GM21423 (cell line): ENCODE measurements at regions not wholly inside any gene's neighbourhood (a gene's known extent, or its start where the extent isn't known, plus 50 kb on each side); places are given as distances from the start of the nearest gene placed in this dataset.
"Not testable (repeated sequence)": the region's sequence is repeated elsewhere in the genome, so short reads cannot be mapped to it uniquely, and the experiment has no call there.

Source experiments
- ATAC-seq: cut with Tn5 transposase; IDR thresholded peaks from one replicate; pipeline ENCODE4 v1.9.1; 2021; ENCODE audit warnings: mild to moderate bottlenecking, moderate library complexity; ENCODE audit not compliant: unreplicated experiment

DNA sequence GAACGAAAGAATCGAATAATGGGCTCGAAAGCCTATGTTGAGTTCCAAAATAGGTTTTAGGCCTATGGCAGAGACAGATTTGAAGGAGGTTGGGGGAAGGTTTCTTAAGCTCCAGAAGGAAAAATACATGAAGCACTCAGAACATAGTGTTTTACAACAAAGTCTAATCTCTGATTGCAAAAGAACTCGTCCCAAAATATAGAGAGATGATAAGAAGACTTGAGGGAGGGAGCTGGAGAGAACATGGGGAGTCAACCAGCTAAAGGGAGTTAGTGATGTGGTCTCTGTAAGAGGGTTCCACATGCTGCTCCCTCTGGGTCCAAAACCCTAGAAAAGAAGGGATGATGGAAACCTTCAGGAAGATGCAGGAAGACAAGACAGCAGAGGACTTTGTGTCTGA lies 54.8 kb upstream of the DAAM1 start:
- ATAC-seq = no peak

DNA sequence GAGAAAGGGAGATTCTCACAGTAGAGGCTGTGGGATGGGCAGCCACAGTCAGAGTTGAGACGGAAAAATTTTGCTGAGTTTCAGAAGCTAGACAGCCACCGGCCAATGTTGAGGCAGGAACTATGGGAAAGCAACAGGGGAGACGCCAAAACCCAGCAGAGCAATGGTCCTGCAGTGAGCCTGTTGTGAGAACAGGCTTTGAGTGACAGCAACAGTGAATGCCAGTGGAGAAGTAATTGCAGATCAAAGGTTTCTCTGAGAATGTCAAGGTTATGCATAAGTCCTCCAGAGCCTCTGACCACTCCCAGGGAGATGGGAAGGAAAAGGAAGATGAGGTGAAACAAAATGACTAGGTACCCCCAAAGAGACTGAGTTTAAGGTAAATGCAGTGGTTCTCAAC lies 54.2 kb upstream of the DAAM1 start:
- ATAC-seq = no peak

DNA sequence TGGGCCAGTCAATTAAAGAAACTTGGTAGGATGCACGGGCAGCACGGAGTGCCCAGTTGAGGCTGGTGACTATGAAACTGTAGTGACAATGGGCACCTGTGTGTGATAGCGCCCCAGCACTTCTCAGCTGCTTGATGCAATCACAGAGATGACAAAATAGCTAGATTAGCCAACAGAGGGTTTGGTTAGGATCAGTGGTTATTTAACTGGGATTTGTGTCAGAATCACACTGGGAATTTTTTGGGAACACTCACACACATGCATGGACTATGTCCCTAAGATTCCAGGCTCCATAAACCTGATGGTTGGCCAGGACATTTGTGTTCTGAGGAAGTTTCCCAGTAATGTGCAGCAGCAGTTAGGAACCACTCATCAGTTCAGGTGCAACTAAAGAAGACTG lies 51.2 kb upstream of the DAAM1 start:
- no peak for ATAC-seq

DNA sequence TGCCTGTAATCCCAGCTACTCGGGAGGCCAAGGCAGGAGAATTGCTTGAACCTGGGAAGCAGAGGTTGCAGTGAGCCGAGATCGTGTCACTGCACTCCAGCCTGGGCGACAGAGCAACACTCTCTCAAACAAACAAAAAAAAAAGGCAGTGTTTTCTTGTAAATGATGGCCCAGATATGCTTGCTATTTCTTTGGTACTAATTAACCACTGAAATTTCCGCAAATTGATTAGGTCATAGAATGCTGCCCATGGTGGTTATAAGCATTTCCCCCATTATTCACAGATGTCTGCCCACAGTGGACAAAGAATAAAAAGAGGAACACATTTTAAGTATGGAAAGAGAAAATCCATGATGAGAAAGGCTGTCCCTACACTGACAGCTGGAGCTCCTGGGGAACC lies 49.9 kb upstream of the DAAM1 start:
- ATAC-seq = not testable (repeated sequence)
